ENCODE measurements at regions not wholly inside any gene's neighbourhood (a gene's known extent, or its start where the extent isn't known, plus 50 kb on each side); places are given as distances from the start of the nearest gene placed in this dataset.
"Not testable (repeated sequence)": the region's sequence is repeated elsewhere in the genome, so short reads cannot be mapped to it uniquely, and the experiment has no call there.

GRCh38 chr9:42239445-42240260, 56.2 kb downstream of the SPATA31A6 start:
- not testable (repeated sequence) for DNase-seq

- not testable (repeated sequence) for DNase-seq
Observed at GRCh38 chr9:42240261-42240579, 56.8 kb downstream of the SPATA31A6 start.

- not testable (repeated sequence) for DNase-seq
Observed at GRCh38 chr9:42243211-42243610, 59.8 kb downstream of the SPATA31A6 start.

- not testable (repeated sequence) for DNase-seq
Observed at GRCh38 chr9:42243822-42244221, 60.4 kb downstream of the SPATA31A6 start.

GRCh38 chr9:42268729-42269128, 85.3 kb downstream of the SPATA31A6 start:
- DNase-seq = not testable (repeated sequence)

- not testable (repeated sequence) for DNase-seq
Observed at GRCh38 chr9:42269171-42269570, 85.7 kb downstream of the SPATA31A6 start.

- DNase-seq = not testable (repeated sequence)
Observed at GRCh38 chr9:42273191-42273590, 89.7 kb downstream of the SPATA31A6 start.

GRCh38 chr9:42275141-42275540, 91.7 kb downstream of the SPATA31A6 start:
- no peak for DNase-seq

- not testable (repeated sequence) for DNase-seq
Observed at GRCh38 chr9:42282531-42283178, 99.2 kb downstream of the SPATA31A6 start.

GRCh38 chr9:42283179-42283543, 99.7 kb downstream of the SPATA31A6 start:
- DNase-seq = not testable (repeated sequence)

GRCh38 chr9:42286145-42286845, 102.8 kb downstream of the SPATA31A6 start:
- not testable (repeated sequence) for DNase-seq

GRCh38 chr9:42288002-42288864, 104.8 kb downstream of the SPATA31A6 start:
- not testable (repeated sequence) for DNase-seq

GRCh38 chr9:42288865-42289229, 105.4 kb downstream of the SPATA31A6 start:
- DNase-seq = not testable (repeated sequence)

GRCh38 chr9:42300124-42300523, 116.7 kb downstream of the SPATA31A6 start:
- not testable (repeated sequence) for DNase-seq

GRCh38 chr9:42306625-42307024, 123.2 kb downstream of the SPATA31A6 start:
- not testable (repeated sequence) for DNase-seq

- DNase-seq = not testable (repeated sequence)
Observed at GRCh38 chr9:42307449-42307848, 124.0 kb downstream of the SPATA31A6 start.

GRCh38 chr9:42310972-42311371, 127.5 kb downstream of the SPATA31A6 start:
- not testable (repeated sequence) for DNase-seq

- not testable (repeated sequence) for DNase-seq
Observed at GRCh38 chr9:42316026-42316425, 132.6 kb downstream of the SPATA31A6 start.

- not testable (repeated sequence) for DNase-seq
Observed at GRCh38 chr9:42317677-42318076, 134.2 kb downstream of the SPATA31A6 start.

- not testable (repeated sequence) for DNase-seq
Observed at GRCh38 chr9:42323084-42323809, 139.8 kb downstream of the SPATA31A6 start.

- not testable (repeated sequence) for DNase-seq
Observed at GRCh38 chr9:42325142-42325541, 141.7 kb downstream of the SPATA31A6 start.

- DNase-seq = not testable (repeated sequence)
Observed at GRCh38 chr9:42325561-42325960, 142.1 kb downstream of the SPATA31A6 start.

Data from inflammatory macrophage treated with lipopolysaccharide for 1 hour (primary cell).